GM18499 (cell line): ENCODE measurements at regions not wholly inside any gene's neighbourhood (a gene's known extent, or its start where the extent isn't known, plus 50 kb on each side); places are given as distances from the start of the nearest gene placed in this dataset.

ENCODE experiments used
- ATAC-seq: cut with Tn5 transposase; IDR thresholded peaks from one replicate; pipeline ENCODE4 v1.9.1; 2021; ENCODE audit warnings: moderate number of reproducible peaks; ENCODE audit not compliant: insufficient read depth, unreplicated experiment

- ATAC-seq: no peak
These were observed 287.9 kb downstream of the ETAA1 start for GRCh38 chr2:67684991-67685390.

- no peak for ATAC-seq
These were observed 289.1 kb downstream of the ETAA1 start for GRCh38 chr2:67686254-67686653.

GRCh38 chr2:67689186-67689585 lies 292.1 kb downstream of the ETAA1 start:
- ATAC-seq: no peak

- no peak for ATAC-seq
These were observed 292.5 kb downstream of the ETAA1 start for GRCh38 chr2:67689651-67690050.

GRCh38 chr2:67694445-67694844 lies 297.3 kb downstream of the ETAA1 start:
- ATAC-seq: no peak

DNA sequence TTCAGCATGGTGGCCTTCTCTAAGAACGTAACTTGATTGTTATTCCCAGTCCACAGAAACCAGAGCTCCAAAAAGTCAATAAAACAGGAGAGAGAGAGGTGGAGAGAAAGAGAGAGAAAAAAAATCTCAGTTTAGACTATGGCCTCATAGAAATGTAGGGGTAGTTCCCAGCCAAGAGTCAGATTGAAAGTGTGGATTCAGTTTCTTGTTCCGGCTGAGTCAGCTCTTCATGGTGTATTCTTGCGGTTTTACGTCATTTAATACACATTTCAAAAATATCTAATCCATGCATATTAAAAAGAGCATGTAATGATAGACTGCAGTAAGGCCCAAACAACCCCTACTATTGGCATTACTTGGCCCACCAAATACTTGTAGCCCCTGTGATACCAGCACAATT lies 303.9 kb downstream of the ETAA1 start:
- no peak for ATAC-seq

DNA sequence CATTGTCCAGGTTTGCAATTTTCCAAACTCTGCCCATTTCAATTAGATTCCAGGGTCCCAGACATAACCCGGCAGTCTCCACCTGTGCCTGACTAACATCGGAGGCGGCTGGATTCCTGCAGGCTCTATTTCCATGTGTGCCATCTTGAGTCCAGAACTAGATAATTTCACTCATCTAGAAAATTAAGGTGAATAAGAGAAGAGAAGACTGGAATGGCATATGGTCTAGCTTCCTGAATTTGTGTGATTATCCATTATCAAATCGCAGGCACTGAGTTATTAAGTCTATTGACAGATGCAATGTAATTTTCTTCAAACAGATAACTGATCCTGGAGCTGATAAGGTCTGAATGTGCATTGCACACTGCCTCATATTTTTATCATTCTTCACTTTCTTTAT lies 305.2 kb downstream of the ETAA1 start:
- ATAC-seq: no peak

GRCh38 chr2:67702937-67703336 lies 305.8 kb downstream of the ETAA1 start:
- no peak for ATAC-seq

DNA sequence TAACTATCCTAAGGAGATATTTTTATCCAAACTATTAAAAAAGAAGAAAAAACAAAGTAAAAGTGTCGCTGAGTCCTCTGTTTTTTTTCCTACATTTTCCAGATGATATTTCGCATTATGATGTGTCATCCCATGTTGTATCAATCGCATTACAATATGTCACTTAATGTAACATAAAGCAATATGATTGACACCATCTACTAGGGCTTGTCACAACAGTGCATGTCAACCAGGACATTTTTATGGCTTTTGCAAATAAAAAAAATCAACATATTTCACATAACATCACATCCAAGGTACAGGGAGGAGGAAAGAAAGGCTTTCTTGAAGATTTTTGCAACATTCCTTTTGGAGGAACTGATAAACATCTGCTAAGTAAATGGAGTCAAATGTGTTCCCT lies 308.9 kb downstream of the ETAA1 start:
- ATAC-seq: no peak

- no peak for ATAC-seq
These were observed 310.8 kb downstream of the ETAA1 start for GRCh38 chr2:67707896-67708295.

DNA sequence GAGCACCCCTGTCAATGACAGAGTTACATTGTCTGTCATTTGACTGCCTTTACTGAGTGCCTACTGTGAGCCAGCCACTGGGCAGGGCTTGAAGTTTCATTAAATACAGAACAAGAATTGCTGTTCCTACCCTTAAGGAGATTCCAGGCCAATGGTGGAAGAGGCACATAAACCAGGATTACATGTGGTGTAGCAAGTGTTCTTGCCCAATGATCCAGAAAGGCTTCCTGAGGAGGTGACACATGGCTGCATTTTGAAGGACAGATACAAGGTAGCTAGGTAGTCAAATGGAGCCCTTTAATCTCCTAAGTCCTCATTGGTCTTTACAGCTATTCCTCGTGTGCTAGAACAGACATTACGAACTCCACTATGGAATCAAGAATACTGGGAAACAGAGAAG lies 312.7 kb downstream of the ETAA1 start:
- no peak for ATAC-seq

- no peak for ATAC-seq
These were observed 315.4 kb downstream of the ETAA1 start for GRCh38 chr2:67712484-67712883.

DNA sequence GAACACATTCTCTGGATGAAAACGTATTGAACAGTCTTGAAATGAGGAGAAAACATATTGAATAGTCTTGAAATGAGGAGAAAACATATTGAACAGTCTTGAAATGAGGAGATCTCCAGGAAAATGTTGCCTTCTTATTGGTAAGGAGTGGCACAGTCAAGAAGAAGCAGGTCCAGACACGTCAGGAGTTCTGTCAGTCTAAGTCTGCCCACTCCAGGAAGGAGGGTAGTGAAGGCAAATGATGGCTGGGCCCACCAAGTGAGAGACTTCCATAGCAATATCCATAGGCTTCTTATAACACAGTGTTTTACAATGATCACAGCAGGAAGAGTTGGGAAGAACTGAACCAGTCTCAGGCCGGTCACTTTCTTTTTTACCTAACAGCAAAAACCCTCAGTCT lies 316.2 kb downstream of the ETAA1 start:
- ATAC-seq: no peak

- ATAC-seq: no peak
These were observed 319.8 kb downstream of the ETAA1 start for GRCh38 chr2:67716895-67717396.

GRCh38 chr2:67717692-67718091 lies 320.6 kb downstream of the ETAA1 start:
- ATAC-seq: no peak

DNA sequence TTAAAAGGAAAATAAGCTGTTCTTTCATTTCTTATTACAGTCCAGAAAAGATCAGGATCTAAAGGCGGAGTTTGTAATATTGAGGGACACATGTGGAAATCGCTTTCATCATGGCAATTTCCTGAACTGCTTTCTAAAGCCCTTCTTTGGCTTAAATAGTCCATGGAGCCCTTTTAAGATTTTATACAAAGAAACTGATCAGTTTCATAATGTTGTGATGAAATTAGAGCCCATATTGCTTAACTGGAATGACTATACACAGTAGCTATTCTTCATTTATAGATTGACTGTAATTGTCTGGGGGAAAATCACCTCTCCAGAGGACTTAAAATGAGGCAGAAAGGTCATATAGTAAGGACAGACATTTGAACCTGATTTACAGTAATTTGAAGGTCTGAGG lies 322.2 kb downstream of the ETAA1 start:
- no peak for ATAC-seq

GRCh38 chr2:67721516-67721915 lies 324.4 kb downstream of the ETAA1 start:
- ATAC-seq: no peak

- ATAC-seq: no peak
These were observed 327.1 kb downstream of the ETAA1 start for GRCh38 chr2:67724261-67724660.

GRCh38 chr2:67725731-67726130 lies 328.6 kb downstream of the ETAA1 start:
- no peak for ATAC-seq

- no peak for ATAC-seq
These were observed 329.3 kb downstream of the ETAA1 start for GRCh38 chr2:67726416-67726815.

- ATAC-seq: no peak
These were observed 330.0 kb downstream of the ETAA1 start for GRCh38 chr2:67727131-67727530.

- no peak for ATAC-seq
These were observed 330.5 kb downstream of the ETAA1 start for GRCh38 chr2:67727623-67728022.

- no peak for ATAC-seq
These were observed 332.3 kb downstream of the ETAA1 start for GRCh38 chr2:67729474-67729873.
